Erythroblast (primary cell): ENCODE measurements at regions not wholly inside any gene's neighbourhood (a gene's known extent, or its start where the extent isn't known, plus 50 kb on each side); places are given as distances from the start of the nearest gene placed in this dataset.

Source experiments
- GATA1 ChIP-seq: IDR thresholded peaks from 2 replicates; pipeline ENCODE4 v1.6.1; 2011; ENCODE audit warnings: low read depth, mild to moderate bottlenecking, control low read depth, low read length, moderate library complexity
- POLR2A ChIP-seq: IDR thresholded peaks from 2 replicates; pipeline ENCODE4 v1.6.1; 2011; ENCODE audit warnings: mild to moderate bottlenecking, low read length

- TF ChIP-seq POLR2A (no peak), GATA1 (no peak)
These were observed 86.3 kb upstream of the EFEMP1 start for GRCh38 chr2:56009758-56010458.
